ENCODE measurements at regions not wholly inside any gene's neighbourhood (a gene's known extent, or its start where the extent isn't known, plus 50 kb on each side); places are given as distances from the start of the nearest gene placed in this dataset.
A peak's percentile ranks its signal among the peaks of the same experiment; 100 is the strongest.

DNA sequence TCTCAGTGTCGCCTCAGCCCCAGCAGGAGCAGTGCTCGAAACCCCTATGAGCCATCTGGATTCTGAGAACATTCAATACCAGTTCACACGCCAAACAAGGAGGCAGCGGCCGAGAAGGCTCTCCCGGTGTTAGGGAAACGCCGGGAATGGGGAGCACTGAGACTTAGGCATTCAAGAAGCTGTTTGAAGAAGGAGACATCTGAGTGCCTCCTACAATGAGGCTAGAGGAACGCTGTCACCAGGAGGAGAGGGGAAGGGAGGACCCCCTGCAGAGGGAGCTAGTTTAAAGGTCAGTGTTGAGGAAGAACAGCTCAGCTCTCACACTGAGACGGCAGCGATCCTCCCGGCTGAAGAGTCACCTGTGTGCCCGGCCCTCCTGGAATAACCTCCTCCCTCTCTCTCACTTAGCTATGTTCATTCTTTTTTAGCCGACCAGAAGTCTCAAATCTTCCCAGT, 69.9 kb downstream of the SERPINA3 start:
- WGBS, 2 donors = 58 to 61% methylated on average over 13 to 14 of the region's 14 CpGs
- no peak for DNase-seq

DNA sequence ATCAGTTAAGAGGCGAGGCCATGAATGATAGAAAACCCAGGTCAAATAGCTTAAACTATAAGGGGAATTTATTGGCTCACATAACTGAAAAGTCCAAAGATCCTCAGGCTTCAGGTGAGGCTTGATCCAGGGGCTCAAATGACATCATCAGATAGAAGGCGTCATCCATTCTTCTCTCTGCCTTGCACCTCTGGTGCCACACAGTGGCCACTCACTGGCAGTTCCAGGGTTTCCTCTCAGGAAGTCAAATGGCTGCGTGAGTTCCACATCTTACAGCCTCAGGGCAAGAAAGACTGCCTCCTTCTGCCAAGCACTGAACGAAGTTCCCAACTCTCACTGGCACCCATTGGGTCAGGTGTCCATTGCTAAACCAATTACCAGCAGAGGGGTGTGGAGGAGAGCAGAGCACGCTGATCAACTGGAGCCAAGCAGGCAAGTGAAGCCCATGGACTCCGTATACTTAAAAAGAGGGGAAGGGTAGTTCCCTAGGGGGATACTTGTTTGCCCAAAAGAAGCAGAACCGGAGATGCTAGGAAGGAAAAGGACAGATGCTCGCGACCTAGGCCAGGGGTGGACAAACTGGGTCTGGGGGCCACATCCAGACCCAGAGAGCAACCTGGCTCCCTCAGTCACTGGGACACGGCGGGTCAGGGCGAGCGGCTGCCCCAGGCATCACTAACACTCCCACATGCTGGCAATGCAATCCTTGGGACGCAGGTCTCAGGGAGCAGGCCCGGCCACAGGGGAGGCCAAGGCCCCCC, 69.3 kb downstream of the SERPINA3 start:
- Histone ChIP-seq H3K9me3 (no peaks in the 10 kb centered on the region), H3K36me3 (no peaks in the 10 kb centered on the region), H3K4me3 (no peak overlapping the region), H3K4me1 (no peaks in the 10 kb centered on the region), H3K27me3 (no peaks in the 10 kb centered on the region), H3K27ac (no peak overlapping the region)
- DNase-seq (peak in 1 of 2 donors; percentile 18), ATAC-seq (ENCODE audit: low FRiP score in 2 of 2) (no peak)
- TF ChIP-seq, protein P1, sequence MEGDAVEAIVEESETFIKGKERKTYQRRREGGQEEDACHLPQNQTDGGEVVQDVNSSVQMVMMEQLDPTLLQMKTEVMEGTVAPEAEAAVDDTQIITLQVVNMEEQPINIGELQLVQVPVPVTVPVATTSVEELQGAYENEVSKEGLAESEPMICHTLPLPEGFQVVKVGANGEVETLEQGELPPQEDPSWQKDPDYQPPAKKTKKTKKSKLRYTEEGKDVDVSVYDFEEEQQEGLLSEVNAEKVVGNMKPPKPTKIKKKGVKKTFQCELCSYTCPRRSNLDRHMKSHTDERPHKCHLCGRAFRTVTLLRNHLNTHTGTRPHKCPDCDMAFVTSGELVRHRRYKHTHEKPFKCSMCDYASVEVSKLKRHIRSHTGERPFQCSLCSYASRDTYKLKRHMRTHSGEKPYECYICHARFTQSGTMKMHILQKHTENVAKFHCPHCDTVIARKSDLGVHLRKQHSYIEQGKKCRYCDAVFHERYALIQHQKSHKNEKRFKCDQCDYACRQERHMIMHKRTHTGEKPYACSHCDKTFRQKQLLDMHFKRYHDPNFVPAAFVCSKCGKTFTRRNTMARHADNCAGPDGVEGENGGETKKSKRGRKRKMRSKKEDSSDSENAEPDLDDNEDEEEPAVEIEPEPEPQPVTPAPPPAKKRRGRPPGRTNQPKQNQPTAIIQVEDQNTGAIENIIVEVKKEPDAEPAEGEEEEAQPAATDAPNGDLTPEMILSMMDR (IDR thresholded peaks at IDR 0.05) = peak in 1 of 6 experiments; percentile 28
- TF ChIP-seq POLR2AphosphoS5 (IDR thresholded peaks at IDR 0.05) = no peak
- 73 to 79% methylated on average over 14 to 15 of the region's 15 CpGs for WGBS, 2 donors

More for the DNA sequence above, 69.9 kb downstream of the SERPINA3 start:
- no peak for TF ChIP-seq POLR2AphosphoS5 (IDR thresholded peaks at IDR 0.05)
- TF ChIP-seq, protein P1 (IDR thresholded peaks at IDR 0.05) = no peak
- no peak for TF ChIP-seq POLR2A (IDR thresholded peaks at IDR 0.05)
- no peak for TF ChIP-seq EP300 (IDR thresholded peaks at IDR 0.05)
- Histone ChIP-seq H3K27ac (no peak overlapping the region), H3K4me1 (no peaks in the 10 kb centered on the region), H3K36me3 (no peaks in the 10 kb centered on the region), H3K4me3 (no peak overlapping the region), H3K27me3 (no peaks in the 10 kb centered on the region), H3K9me3 (no peaks in the 10 kb centered on the region)
- ATAC-seq (ENCODE audit: low FRiP score in 2 of 2) = no peak

DNA sequence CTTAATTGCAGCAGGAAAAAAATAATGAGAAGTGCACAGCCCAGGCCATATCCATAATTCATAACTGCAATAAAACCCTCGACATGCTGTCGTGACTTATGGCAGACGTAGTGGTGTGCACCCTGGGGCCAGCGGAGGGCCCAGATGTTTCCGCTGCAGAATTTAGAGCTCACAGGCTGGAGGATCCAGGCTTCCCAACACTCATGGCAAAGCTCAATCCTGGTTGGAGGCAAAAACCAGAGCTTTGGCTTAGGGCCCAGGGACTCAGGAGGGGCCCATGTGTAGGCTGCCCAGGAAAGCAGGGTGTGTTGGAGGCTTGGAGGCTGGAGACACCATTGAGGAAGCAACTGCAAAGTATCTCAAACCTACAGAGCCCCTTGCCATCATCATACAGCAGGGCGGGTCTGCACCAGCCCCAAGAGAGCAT, 68.7 kb downstream of the SERPINA3 start:
- TF ChIP-seq, protein P1 (IDR thresholded peaks at IDR 0.05) = no peak
- TF ChIP-seq POLR2A (IDR thresholded peaks at IDR 0.05) (no peak), POLR2AphosphoS5 (IDR thresholded peaks at IDR 0.05) (no peak), EP300 (IDR thresholded peaks at IDR 0.05) (no peak)
- no peak for DNase-seq
- WGBS, 2 donors = 87 to 94% methylated on average over 5 to 6 of the region's 6 CpGs

DNA sequence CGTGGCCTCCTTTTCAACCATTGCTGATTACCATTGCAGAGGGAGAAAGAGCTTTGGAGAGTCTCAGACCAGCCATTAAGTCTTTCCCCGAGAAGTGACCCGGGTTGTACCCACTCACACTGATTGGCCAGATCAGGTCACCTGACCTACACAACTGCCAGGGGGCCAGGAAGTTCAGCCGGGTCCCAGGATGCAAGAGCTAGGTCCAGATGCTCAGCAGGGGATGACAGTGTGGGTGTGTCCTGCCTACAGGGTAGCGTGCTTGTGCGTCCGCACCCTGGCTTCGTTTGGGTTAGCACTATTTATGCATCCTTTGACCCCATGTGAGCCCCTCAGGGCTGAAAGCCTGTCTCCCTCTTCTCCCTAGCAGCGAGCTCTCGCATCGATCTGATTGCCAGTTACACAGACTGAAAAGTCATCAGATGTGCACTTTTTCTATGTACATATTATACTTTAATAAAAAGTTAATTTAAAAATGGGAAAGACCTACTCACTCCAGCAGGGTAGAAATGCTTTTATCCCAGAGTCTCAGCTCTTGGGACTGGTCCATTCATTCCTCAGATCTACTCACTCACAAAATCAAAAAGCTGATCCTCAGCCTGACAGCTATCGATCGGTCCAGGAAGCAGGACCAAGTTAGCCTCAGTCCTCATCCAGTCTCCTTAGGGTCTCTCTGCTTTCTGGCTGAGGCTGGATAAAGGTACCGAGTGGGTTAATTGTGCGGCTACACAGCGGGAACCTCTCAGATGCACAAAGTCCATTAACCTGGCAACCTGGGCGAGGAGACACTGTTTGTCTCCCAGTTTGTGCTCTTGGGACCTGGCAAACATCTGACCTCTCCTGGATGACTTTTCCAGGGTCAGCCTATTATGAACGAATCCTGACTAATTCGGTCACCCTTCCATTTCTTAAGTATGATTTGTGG, 68.0 kb downstream of the SERPINA3 start:
- Histone ChIP-seq H3K27ac (no peak overlapping the region), H3K36me3 (no peaks in the 10 kb centered on the region), H3K4me3 (no peak overlapping the region), H3K4me1 (no peaks in the 10 kb centered on the region), H3K9me3 (no peaks in the 10 kb centered on the region), H3K27me3 (no peaks in the 10 kb centered on the region)
- no peak for ATAC-seq (ENCODE audit: low FRiP score in 2 of 2)
- 79 to 86% methylated on average over 18 to 19 of the region's 19 CpGs for WGBS, 2 donors
- DNase-seq = peak in 1 of 2 donors; percentile 18
- no peak for TF ChIP-seq POLR2A (IDR thresholded peaks at IDR 0.05)
- TF ChIP-seq EP300 (IDR thresholded peaks at IDR 0.05) = no peak
- TF ChIP-seq, protein P1 (IDR thresholded peaks at IDR 0.05) = no peak
- TF ChIP-seq POLR2AphosphoS5 (IDR thresholded peaks at IDR 0.05) = no peak

More for the DNA sequence above, 68.7 kb downstream of the SERPINA3 start:
- no peaks in the 10 kb centered on the region for H3K27me3 ChIP-seq
- no peak for ATAC-seq (ENCODE audit: low FRiP score in 2 of 2)
- no peaks in the 10 kb centered on the region for H3K4me1 ChIP-seq
- no peak overlapping the region for H3K27ac ChIP-seq
- no peaks in the 10 kb centered on the region for H3K9me3 ChIP-seq
- H3K36me3 ChIP-seq = no peaks in the 10 kb centered on the region
- no peak overlapping the region for H3K4me3 ChIP-seq
